ENCODE measurements at regions not wholly inside any gene's neighbourhood (a gene's known extent, or its start where the extent isn't known, plus 50 kb on each side); places are given as distances from the start of the nearest gene placed in this dataset.

GRCh38 chr12:4046495-4046840 lies 173.3 kb upstream of the PARP11 start:
- TF ChIP-seq EZH2phosphoT487 (IDR thresholded peaks at IDR 0.05; ENCODE audit: insufficient read depth, low read depth) = no peak
- TF ChIP-seq EZH2 (IDR thresholded peaks at IDR 0.05; ENCODE audit: insufficient read depth, poor library complexity, severe bottlenecking) = no peak
- Histone ChIP-seq H3K4me2 (ENCODE audit: unreplicated experiment) (no peak overlapping the region), H3K79me2 (ENCODE audit: insufficient read depth) (no peaks in the 10 kb centered on the region), H3K9ac (no peak overlapping the region), H4K20me1 (ENCODE audit: insufficient read depth) (no peaks in the 10 kb centered on the region), H3K4me1 (ENCODE audit: insufficient read depth) (no peaks in the 10 kb centered on the region), H3K27ac (no peak overlapping the region), H3K36me3 (ENCODE audit: low read depth) (no peaks in the 10 kb centered on the region), H3K27me3 (replicated peaks; ENCODE audit: insufficient read depth) (peaks cover 8% of the 10 kb centered on the region), H3K4me3 (no peak overlapping the region), H3K9me2 (ENCODE audit: insufficient read depth) (no peaks in the 10 kb centered on the region), H3K9me3 (ENCODE audit: low read depth) (no peaks in the 10 kb centered on the region), H3F3A (ENCODE audit: insufficient read depth) (no peaks in the 10 kb centered on the region), H2AFZ (no peak overlapping the region)
- 44 to 49% methylated on average over 6 of the region's 6 CpGs for WGBS, 2 experiments (ENCODE audit: low coverage in 1 of 2, low lambda C conversion rate in 2 of 2, missing lambda C conversion rate in 2 of 2)
- DNase-seq = no peak
- in situ Hi-C loops (cut with MboI) = loop anchor here (10.0 kb wide), 1 partner anchor 152 kb away; no protein-coding TSS in a partner anchor

DNA sequence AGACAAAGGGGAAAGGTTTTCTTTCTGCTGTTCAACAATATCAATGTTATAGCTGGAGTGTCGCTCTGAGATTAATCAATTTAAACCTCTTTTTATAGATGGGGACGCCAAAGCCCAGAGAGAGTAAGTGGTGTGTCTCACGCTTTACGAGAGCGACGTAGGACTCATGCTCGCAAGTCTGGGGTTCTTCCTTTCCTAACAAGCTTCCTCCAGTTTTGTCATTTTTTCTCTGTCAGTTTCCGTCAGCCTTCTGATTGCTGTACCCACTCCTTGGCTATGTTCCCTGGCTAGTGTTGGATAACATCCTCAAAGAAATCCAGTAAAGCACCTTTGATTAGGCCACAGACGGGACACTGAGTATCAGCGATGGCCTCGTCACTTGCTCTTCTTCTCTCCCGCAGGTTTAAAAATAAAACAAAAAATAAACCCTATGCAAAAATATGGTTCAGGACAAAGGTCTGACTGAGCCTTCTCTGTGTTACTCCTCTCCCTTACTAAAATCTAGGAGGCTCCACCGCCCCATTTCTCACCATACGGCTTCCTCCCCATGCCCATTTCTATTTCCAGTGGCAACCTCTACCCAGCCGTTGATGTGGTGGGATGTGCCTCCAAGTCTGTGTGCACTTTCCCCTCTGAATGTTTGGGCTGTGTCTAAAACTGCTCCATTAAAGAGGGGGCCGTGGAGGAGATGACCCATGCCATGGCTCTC lies 172.7 kb upstream of the PARP11 start:
- no peak for TF ChIP-seq EZH2 (IDR thresholded peaks at IDR 0.05; ENCODE audit: insufficient read depth, poor library complexity, severe bottlenecking)
- TF ChIP-seq EZH2phosphoT487 (IDR thresholded peaks at IDR 0.05; ENCODE audit: insufficient read depth, low read depth) = no peak
- no peaks in the 10 kb centered on the region for H3K36me3 ChIP-seq (ENCODE audit: low read depth)
- H3K79me2 ChIP-seq (ENCODE audit: insufficient read depth) = no peaks in the 10 kb centered on the region
- H3K27ac ChIP-seq = no peak overlapping the region
- no peaks in the 10 kb centered on the region for H3K4me1 ChIP-seq (ENCODE audit: insufficient read depth)
- no peak overlapping the region for H3K4me2 ChIP-seq (ENCODE audit: unreplicated experiment)
- DNase-seq = no peak
- H4K20me1 ChIP-seq (ENCODE audit: insufficient read depth) = no peaks in the 10 kb centered on the region
- H3K9me2 ChIP-seq (ENCODE audit: insufficient read depth) = no peaks in the 10 kb centered on the region
- H3K27me3 ChIP-seq (replicated peaks; ENCODE audit: insufficient read depth) = peaks cover 13% of the 10 kb centered on the region
- in situ Hi-C loops (cut with MboI) = loop anchor here (10.0 kb wide), 1 partner anchor 151 kb away; no protein-coding TSS in a partner anchor
- H3K9me3 ChIP-seq (ENCODE audit: low read depth) = no peaks in the 10 kb centered on the region
- no peak overlapping the region for H3K9ac ChIP-seq
- H3F3A ChIP-seq (ENCODE audit: insufficient read depth) = no peaks in the 10 kb centered on the region
- WGBS, 2 experiments (ENCODE audit: low coverage in 1 of 2, low lambda C conversion rate in 2 of 2, missing lambda C conversion rate in 2 of 2) = 72 to 78% methylated on average over 16 of the region's 16 CpGs
- no peak overlapping the region for H3K4me3 ChIP-seq
- H2AFZ ChIP-seq = no peak overlapping the region

DNA sequence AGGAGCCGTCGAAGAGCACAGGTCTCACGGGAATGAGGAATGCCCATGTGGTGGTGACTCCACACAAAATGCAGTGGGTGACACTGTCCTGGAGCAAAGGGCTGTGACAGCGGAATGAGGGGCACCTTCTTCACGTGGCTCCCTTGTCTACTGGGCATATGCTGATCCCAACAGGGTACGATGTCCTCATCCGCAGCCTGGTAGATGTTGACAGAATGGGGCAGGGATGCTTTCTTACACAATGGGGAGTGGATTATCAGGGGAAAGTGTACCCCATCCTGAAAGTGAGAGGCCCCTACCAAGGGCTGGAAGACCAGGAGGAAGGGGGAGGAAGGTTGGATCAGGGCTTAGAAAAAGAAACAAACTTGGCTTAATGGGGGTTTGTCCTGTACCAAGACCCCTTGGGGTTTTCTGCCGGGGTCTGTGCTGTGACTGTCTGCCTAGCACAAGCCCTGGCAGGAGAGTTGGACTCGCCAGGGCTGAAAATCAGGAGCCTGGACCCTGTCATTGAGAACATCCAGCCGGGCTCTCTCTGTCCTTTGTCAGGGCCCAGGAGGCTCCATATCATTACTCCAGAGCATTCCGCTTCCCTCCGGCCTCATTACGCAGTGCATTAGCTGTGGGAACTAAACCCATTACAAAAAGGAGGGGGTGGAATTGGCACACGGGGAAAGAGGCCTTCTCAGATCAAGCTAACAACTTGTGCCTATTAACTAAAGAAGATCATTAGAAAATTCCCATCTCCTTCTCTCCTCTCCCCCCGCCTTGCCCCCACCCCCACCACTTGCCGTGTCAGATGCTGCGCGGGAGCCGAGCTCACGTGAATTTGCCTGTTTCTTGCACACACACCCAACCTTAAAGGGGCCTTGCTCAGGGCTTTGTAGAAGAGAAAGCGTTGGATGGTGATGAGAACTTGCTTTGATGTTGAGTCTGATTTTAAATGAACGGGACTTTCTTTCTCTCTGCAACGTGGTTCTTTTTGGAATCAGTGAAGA lies 171.8 kb upstream of the PARP11 start:
- Histone ChIP-seq H3F3A (ENCODE audit: insufficient read depth) (no peaks in the 10 kb centered on the region), H3K9me3 (ENCODE audit: low read depth) (no peaks in the 10 kb centered on the region), H3K4me1 (ENCODE audit: insufficient read depth) (no peaks in the 10 kb centered on the region), H4K20me1 (ENCODE audit: insufficient read depth) (no peaks in the 10 kb centered on the region), H3K9me2 (ENCODE audit: insufficient read depth) (no peaks in the 10 kb centered on the region), H3K27ac (no peak overlapping the region), H3K36me3 (ENCODE audit: low read depth) (no peaks in the 10 kb centered on the region), H2AFZ (no peak overlapping the region), H3K9ac (no peak overlapping the region), H3K27me3 (replicated peaks; ENCODE audit: insufficient read depth) (peaks cover 19% of the 10 kb centered on the region), H3K4me3 (no peak overlapping the region), H3K79me2 (ENCODE audit: insufficient read depth) (no peaks in the 10 kb centered on the region), H3K4me2 (ENCODE audit: unreplicated experiment) (no peak overlapping the region)
- WGBS, 2 experiments (ENCODE audit: low coverage in 1 of 2, low lambda C conversion rate in 2 of 2, missing lambda C conversion rate in 2 of 2) = 46 to 53% methylated on average over 21 to 23 of the region's 23 CpGs
- TF ChIP-seq EZH2phosphoT487 (IDR thresholded peaks at IDR 0.05; ENCODE audit: insufficient read depth, low read depth) (no peak), EZH2 (IDR thresholded peaks at IDR 0.05; ENCODE audit: insufficient read depth, poor library complexity, severe bottlenecking) (no peak)
- no peak for DNase-seq
- in situ Hi-C loops (cut with MboI) = loop anchor here (10.0 kb wide), 1 partner anchor 150 kb away; no protein-coding TSS in a partner anchor

DNA sequence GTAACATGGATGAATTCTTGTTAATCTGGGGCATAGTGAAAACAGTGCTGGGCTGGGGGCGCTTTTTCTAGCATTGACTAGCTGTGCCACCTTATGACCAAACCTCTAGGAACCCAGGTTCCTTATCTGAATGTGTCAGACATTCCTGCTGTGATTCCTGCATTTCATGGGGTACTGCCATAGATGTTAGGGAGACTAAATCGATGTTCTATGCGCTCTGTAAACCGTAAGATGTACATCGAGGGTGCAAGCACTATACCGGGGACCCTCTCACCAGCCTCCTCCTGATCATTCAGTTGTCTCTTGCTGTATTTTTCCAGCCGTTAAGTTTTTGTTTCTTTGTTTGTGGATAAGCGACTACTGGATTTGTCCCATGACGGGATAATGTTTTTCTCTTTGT lies 170.9 kb upstream of the PARP11 start:
- no peaks in the 10 kb centered on the region for H3K9me3 ChIP-seq (ENCODE audit: low read depth)
- no peak overlapping the region for H3K4me3 ChIP-seq
- TF ChIP-seq EZH2phosphoT487 (IDR thresholded peaks at IDR 0.05; ENCODE audit: insufficient read depth, low read depth) (no peak), EZH2 (IDR thresholded peaks at IDR 0.05; ENCODE audit: insufficient read depth, poor library complexity, severe bottlenecking) (no peak)
- H3K27ac ChIP-seq = no peak overlapping the region
- no peak overlapping the region for H3K9ac ChIP-seq
- no peaks in the 10 kb centered on the region for H4K20me1 ChIP-seq (ENCODE audit: insufficient read depth)
- in situ Hi-C loops (cut with MboI) = loop anchor here (10.0 kb wide), 1 partner anchor 149 kb away; no protein-coding TSS in a partner anchor
- 60 to 62% methylated on average over 9 of the region's 9 CpGs for WGBS, 2 experiments (ENCODE audit: low coverage in 1 of 2, low lambda C conversion rate in 2 of 2, missing lambda C conversion rate in 2 of 2)
- H3K4me2 ChIP-seq (ENCODE audit: unreplicated experiment) = no peak overlapping the region
- no peaks in the 10 kb centered on the region for H3K79me2 ChIP-seq (ENCODE audit: insufficient read depth)
- H2AFZ ChIP-seq = no peak overlapping the region
- H3K36me3 ChIP-seq (ENCODE audit: low read depth) = no peaks in the 10 kb centered on the region
- H3K4me1 ChIP-seq (ENCODE audit: insufficient read depth) = no peaks in the 10 kb centered on the region
- DNase-seq = no peak
- H3K9me2 ChIP-seq (ENCODE audit: insufficient read depth) = no peaks in the 10 kb centered on the region
- H3K27me3 ChIP-seq (replicated peaks; ENCODE audit: insufficient read depth) = peaks cover 26% of the 10 kb centered on the region
- H3F3A ChIP-seq (ENCODE audit: insufficient read depth) = no peaks in the 10 kb centered on the region
